ENCODE measurements at regions not wholly inside any gene's neighbourhood (a gene's known extent, or its start where the extent isn't known, plus 50 kb on each side); places are given as distances from the start of the nearest gene placed in this dataset.

- no peak for TF ChIP-seq CTCF (IDR thresholded peaks at IDR 0.05; ENCODE audit: insufficient read depth, low read depth, low read length)
- TF ChIP-seq EZH2 (IDR thresholded peaks at IDR 0.05; ENCODE audit: insufficient read depth, low read length): no peak
These were observed 268.9 kb downstream of the ADCYAP1 start for GRCh38 chr18:1173593-1173992.

Measured in astrocyte (in vitro differentiated cells and primary cell).